IPS-18a (cell line): ENCODE measurements at regions not wholly inside any gene's neighbourhood (a gene's known extent, or its start where the extent isn't known, plus 50 kb on each side); places are given as distances from the start of the nearest gene placed in this dataset.

Experiments used
- H3K27ac ChIP-seq: one replicate; pipeline ENCODE4 v1.5.1; 2013; ENCODE audit warnings: low read length
- H3K27me3 ChIP-seq: one replicate; pipeline ENCODE4 v1.6.1; 2013; ENCODE audit warnings: mild to moderate bottlenecking, low read length; ENCODE audit not compliant: control insufficient read depth, insufficient read depth
- H3K36me3 ChIP-seq: one replicate; pipeline ENCODE4 v1.6.1; 2013; ENCODE audit warnings: low read depth, low read length; ENCODE audit not compliant: control insufficient read depth
- H3K4me1 ChIP-seq: one replicate; pipeline ENCODE4 v1.6.1; 2013; ENCODE audit warnings: low read depth, low read length; ENCODE audit not compliant: control insufficient read depth
- H3K4me3 ChIP-seq: one replicate; pipeline ENCODE4 v1.5.1; 2013; ENCODE audit warnings: low read length
- H3K9ac ChIP-seq: one replicate; pipeline ENCODE4 v1.6.1; 2013; ENCODE audit warnings: mild to moderate bottlenecking, low read length, moderate library complexity
- H3K9me3 ChIP-seq: one replicate; pipeline ENCODE4 v1.6.1; 2013; ENCODE audit warnings: low read depth, low read length; ENCODE audit not compliant: control insufficient read depth

GRCh38 chr3:41064526-41064925 is 134.8 kb upstream of the CTNNB1 start:
- no peaks in the 10 kb centered on the region for H3K36me3 ChIP-seq
- no peak overlapping the region for H3K9ac ChIP-seq
- H3K9me3 ChIP-seq = no peaks in the 10 kb centered on the region
- no peak overlapping the region for H3K4me3 ChIP-seq
- no peaks in the 10 kb centered on the region for H3K4me1 ChIP-seq
- H3K27me3 ChIP-seq = no peaks in the 10 kb centered on the region
- no peak overlapping the region for H3K27ac ChIP-seq

DNA sequence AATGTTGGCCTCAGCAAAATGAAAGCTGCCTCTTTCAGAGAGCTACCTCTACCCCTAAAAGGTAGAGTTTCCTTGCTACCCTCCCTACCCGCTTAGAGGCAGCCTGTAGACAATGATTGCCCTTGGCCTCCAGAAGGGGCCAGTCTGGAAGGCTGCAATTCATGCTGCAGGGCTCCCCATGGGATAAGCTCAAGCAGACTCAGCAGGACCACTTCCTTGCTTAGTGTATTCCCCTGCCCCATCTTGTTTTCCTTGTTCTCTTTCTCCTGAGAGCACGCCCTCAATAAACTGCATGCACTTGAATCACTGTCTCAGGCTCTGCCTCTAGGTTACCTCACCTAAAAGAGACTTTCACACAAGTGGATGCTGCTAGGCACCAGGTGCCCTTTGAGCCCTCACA is 134.0 kb upstream of the CTNNB1 start:
- Histone ChIP-seq H3K4me3 (no peak overlapping the region), H3K36me3 (no peaks in the 10 kb centered on the region), H3K27ac (no peak overlapping the region), H3K9ac (no peak overlapping the region), H3K9me3 (no peaks in the 10 kb centered on the region), H3K4me1 (no peaks in the 10 kb centered on the region), H3K27me3 (no peaks in the 10 kb centered on the region)

GRCh38 chr3:41073190-41073589 is 126.1 kb upstream of the CTNNB1 start:
- Histone ChIP-seq H3K9ac (no peak overlapping the region), H3K36me3 (no peaks in the 10 kb centered on the region), H3K4me3 (no peak overlapping the region), H3K4me1 (peaks cover 10% of the 10 kb centered on the region), H3K9me3 (no peaks in the 10 kb centered on the region), H3K27me3 (no peaks in the 10 kb centered on the region), H3K27ac (no peak overlapping the region)

- Histone ChIP-seq H3K27ac (no peak overlapping the region), H3K27me3 (no peaks in the 10 kb centered on the region), H3K36me3 (no peaks in the 10 kb centered on the region), H3K4me3 (no peak overlapping the region), H3K9ac (no peak overlapping the region), H3K4me1 (peaks cover 22% of the 10 kb centered on the region), H3K9me3 (no peaks in the 10 kb centered on the region)
These were observed 123.3 kb upstream of the CTNNB1 start for GRCh38 chr3:41075975-41076374.

GRCh38 chr3:41076399-41076798 is 122.9 kb upstream of the CTNNB1 start:
- no peaks in the 10 kb centered on the region for H3K27me3 ChIP-seq
- H3K4me1 ChIP-seq = peaks cover 22% of the 10 kb centered on the region
- no peaks in the 10 kb centered on the region for H3K36me3 ChIP-seq
- H3K9me3 ChIP-seq = no peaks in the 10 kb centered on the region
- H3K27ac ChIP-seq = no peak overlapping the region
- H3K4me3 ChIP-seq = no peak overlapping the region
- no peak overlapping the region for H3K9ac ChIP-seq

DNA sequence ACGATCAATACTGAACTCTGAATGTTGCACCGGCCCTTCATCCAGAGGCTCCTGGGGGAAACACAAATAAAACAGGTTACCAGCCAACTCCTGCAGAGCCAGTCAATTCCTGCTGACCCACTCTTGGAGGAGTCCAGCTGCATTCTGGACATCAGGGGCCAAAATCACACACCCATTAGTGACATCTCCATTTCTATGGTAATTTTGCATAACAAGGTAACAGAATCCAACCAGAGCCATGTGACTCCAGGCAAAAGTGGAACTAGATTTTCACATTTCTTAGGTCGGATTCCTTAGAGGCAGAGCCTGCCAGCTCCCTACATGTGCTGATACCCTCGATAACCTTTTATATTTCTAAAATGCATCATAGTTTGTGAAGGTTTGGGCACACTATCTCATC is 119.2 kb upstream of the CTNNB1 start:
- Histone ChIP-seq H3K27ac (no peak overlapping the region), H3K36me3 (no peaks in the 10 kb centered on the region), H3K9me3 (no peaks in the 10 kb centered on the region)

GRCh38 chr3:41088882-41089281 is 110.4 kb upstream of the CTNNB1 start:
- Histone ChIP-seq H3K9me3 (no peaks in the 10 kb centered on the region), H3K27ac (no peak overlapping the region), H3K4me3 (no peak overlapping the region), H3K27me3 (no peaks in the 10 kb centered on the region), H3K36me3 (no peaks in the 10 kb centered on the region), H3K9ac (no peak overlapping the region), H3K4me1 (no peaks in the 10 kb centered on the region)

More for the DNA sequence above, 119.2 kb upstream of the CTNNB1 start:
- Histone ChIP-seq H3K9ac (no peak overlapping the region), H3K4me3 (no peak overlapping the region), H3K4me1 (peaks cover 22% of the 10 kb centered on the region), H3K27me3 (no peaks in the 10 kb centered on the region)

DNA sequence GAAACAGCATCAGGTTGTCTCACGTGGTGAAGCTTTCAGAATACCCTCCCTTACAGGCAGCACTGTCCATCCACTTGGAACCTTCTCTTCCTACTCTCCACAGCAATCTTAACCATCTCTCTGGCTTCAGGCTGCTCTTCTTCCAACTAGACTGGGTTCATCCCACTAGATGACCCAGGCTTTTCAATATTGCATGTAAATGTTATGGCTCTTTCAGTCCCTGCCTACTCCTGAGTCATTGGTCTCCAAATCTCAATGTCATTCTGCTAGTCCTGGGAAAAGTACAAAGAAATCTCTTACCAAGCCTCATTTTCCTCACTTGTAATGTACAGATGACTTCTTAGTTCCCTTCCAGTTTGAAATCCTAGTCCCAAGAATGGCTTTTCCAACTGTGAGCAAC is 109.7 kb upstream of the CTNNB1 start:
- Histone ChIP-seq H3K4me3 (no peak overlapping the region), H3K9me3 (no peaks in the 10 kb centered on the region), H3K4me1 (no peaks in the 10 kb centered on the region), H3K36me3 (no peaks in the 10 kb centered on the region), H3K27ac (no peak overlapping the region), H3K27me3 (no peaks in the 10 kb centered on the region), H3K9ac (no peak overlapping the region)

- no peaks in the 10 kb centered on the region for H3K4me1 ChIP-seq
- H3K9ac ChIP-seq = no peak overlapping the region
- H3K4me3 ChIP-seq = no peak overlapping the region
- no peaks in the 10 kb centered on the region for H3K9me3 ChIP-seq
- no peaks in the 10 kb centered on the region for H3K36me3 ChIP-seq
- H3K27ac ChIP-seq = no peak overlapping the region
- no peaks in the 10 kb centered on the region for H3K27me3 ChIP-seq
These were observed 106.5 kb upstream of the CTNNB1 start for GRCh38 chr3:41092844-41093243.

GRCh38 chr3:41093476-41093875 is 105.8 kb upstream of the CTNNB1 start:
- Histone ChIP-seq H3K9ac (no peak overlapping the region), H3K27ac (no peak overlapping the region), H3K27me3 (no peaks in the 10 kb centered on the region), H3K36me3 (no peaks in the 10 kb centered on the region), H3K9me3 (no peaks in the 10 kb centered on the region), H3K4me3 (no peak overlapping the region), H3K4me1 (no peaks in the 10 kb centered on the region)

GRCh38 chr3:41094351-41094750 is 105.0 kb upstream of the CTNNB1 start:
- no peak overlapping the region for H3K27ac ChIP-seq
- no peak overlapping the region for H3K4me3 ChIP-seq
- no peak overlapping the region for H3K9ac ChIP-seq
- H3K27me3 ChIP-seq = no peaks in the 10 kb centered on the region
- H3K36me3 ChIP-seq = no peaks in the 10 kb centered on the region
- no peaks in the 10 kb centered on the region for H3K4me1 ChIP-seq
- no peaks in the 10 kb centered on the region for H3K9me3 ChIP-seq

GRCh38 chr3:41095702-41096101 is 103.6 kb upstream of the CTNNB1 start:
- Histone ChIP-seq H3K9ac (no peak overlapping the region), H3K9me3 (no peaks in the 10 kb centered on the region), H3K27me3 (no peaks in the 10 kb centered on the region), H3K27ac (no peak overlapping the region), H3K4me3 (no peak overlapping the region), H3K4me1 (no peaks in the 10 kb centered on the region), H3K36me3 (no peaks in the 10 kb centered on the region)
